H1 (cell line): ENCODE measurements at regions not wholly inside any gene's neighbourhood (a gene's known extent, or its start where the extent isn't known, plus 50 kb on each side); places are given as distances from the start of the nearest gene placed in this dataset.

Source experiments
- SP1 ChIP-seq: IDR thresholded peaks from 2 replicates; pipeline ENCODE4 v1.6.1; 2011; ENCODE audit warnings: low read depth, low read length
- SP2 ChIP-seq: IDR thresholded peaks from 2 replicates; pipeline ENCODE4 v1.6.1; 2012; ENCODE audit warnings: mild to moderate bottlenecking, low read length, inconsistent platforms
- TEAD4 ChIP-seq: IDR thresholded peaks from 2 replicates; pipeline ENCODE4 v1.6.1; 2012; ENCODE audit warnings: low read depth, low read length, inconsistent platforms, mixed read lengths

DNA sequence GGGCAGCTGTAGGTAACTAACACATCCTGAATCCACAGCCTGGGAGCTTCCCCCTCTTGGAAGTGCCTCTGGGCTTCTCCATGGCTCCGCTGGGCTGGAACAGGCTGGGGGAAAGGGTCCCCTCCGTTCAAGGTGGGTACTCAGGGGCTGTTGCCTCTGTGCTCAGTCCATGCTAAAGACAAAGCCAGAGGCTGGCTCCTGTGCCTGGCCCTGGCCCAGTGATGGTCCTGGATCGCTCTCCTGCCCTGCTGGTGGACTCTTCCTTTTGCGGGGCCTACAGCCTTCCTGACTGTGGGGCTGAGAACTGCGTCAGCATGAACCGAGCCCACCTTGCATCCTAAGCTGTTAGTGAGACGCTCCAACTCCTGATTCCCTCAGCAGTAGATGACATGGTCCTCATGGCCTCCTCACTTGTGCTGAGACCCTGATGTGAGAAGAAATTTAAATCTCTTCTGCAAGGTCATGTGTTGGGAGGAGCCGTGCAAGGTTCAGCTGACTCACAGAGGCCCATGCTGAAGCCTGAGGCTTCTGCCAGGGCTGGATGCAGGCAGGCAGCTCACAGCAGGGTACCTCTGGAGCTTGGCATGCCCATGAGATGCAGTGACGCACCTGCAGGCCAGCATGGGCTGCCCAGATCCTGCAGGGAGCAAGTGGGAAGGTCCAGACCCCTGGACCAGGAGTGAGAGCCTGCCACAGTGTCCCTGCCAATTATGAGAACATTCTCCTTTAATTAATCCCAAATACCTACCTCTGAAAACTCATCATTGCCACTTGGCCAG, 1285.5 kb downstream of the TBC1D22A start (continued):
- TF ChIP-seq SP1 (no peak), SP2 (no peak), TEAD4 (no peak)
